A549 (cell line): ENCODE measurements at regions not wholly inside any gene's neighbourhood (a gene's known extent, or its start where the extent isn't known, plus 50 kb on each side); places are given as distances from the start of the nearest gene placed in this dataset.
"Not testable (repeated sequence)": the region's sequence is repeated elsewhere in the genome, so short reads cannot be mapped to it uniquely, and the experiment has no call there.

Experiments used
- ATAC-seq, 2 experiments: fragments of 200-7000 bp in 1 of 2; fragments of >200 bp in 1 of 2; cut with Nextera tagmentation in 1 of 2; cut with Tn5 transposase in 1 of 2; 3 replicates each; pipeline versions ENCODE4 v1.8.0 to v1.9.1; 2018 to 2020; ENCODE audit warnings: mild to moderate bottlenecking in 1 of 2, moderate library complexity in 1 of 2
- CTCF ChIA-PET: fragments of 300-600 bp; sonication (Branson Sonifier 250); formaldehyde crosslinking; extraction: SDS; loops from one replicate; lab custom pipeline; 2021; ENCODE audit warnings: antibody characterized with exemption, inconsistent platforms; lab: Yijun Ruan, JAX
- POLR2A ChIA-PET: fragments of 350-600 bp; formaldehyde crosslinking; extraction: SDS; loops from one replicate; lab custom pipeline; 2021; ENCODE audit warnings: antibody characterized with exemption, inconsistent platforms; lab: Yijun Ruan, JAX
- DNase-seq, 2 experiments: peaks; one replicate each; pipeline versions ENCODE4 v3.0.0 to v3.0.0-alpha.2; 2011 to 2016; ENCODE audit warnings: low read depth in 1 of 2, low spot score in 1 of 2
- FAIRE-seq: peaks from 2 replicates; lab custom pipeline; 2011; peaks lifted over from hg19 to GRCh38; lab: Jason Lieb, UNC
- H3K27ac ChIP-seq, 2 experiments: fragments of >200 bp; sonication (Bioruptor Twin); formaldehyde crosslinking; 3 replicates each; pipeline ENCODE4 v1.5.1; 2016 to 2017
- H3K4me1 ChIP-seq: fragments of >200 bp; sonication (Bioruptor Twin); formaldehyde crosslinking; 3 replicates; pipeline ENCODE4 v1.6.1; 2016
- H3K4me2 ChIP-seq: fragments of >200 bp; sonication (Bioruptor Twin); formaldehyde crosslinking; 3 replicates; pipeline ENCODE4 v1.6.1; 2016
- H3K4me3 ChIP-seq: fragments of >200 bp; sonication (Bioruptor Twin); formaldehyde crosslinking; 3 replicates; pipeline ENCODE4 v1.5.1; 2016
- H3K9me3 ChIP-seq: fragments of >200 bp; sonication (Bioruptor Twin); formaldehyde crosslinking; 3 replicates; pipeline ENCODE4 v1.6.1; 2016
- CHD2 ChIP-seq: fragments of 150-350 bp; IDR thresholded peaks from 2 replicates; pipeline ENCODE4 v1.6.1; 2014; ENCODE audit warnings: low read length; ENCODE audit not compliant: partially characterized antibody
- CHD4 ChIP-seq: fragments of 200-600 bp; sonication (generic); IDR thresholded peaks from 2 replicates; pipeline ENCODE4 v1.6.1; 2016; ENCODE audit warnings: antibody characterized with exemption, mild to moderate bottlenecking, borderline replicate concordance
- EHF ChIP-seq: fragments of 250-450 bp; sonication (Bioruptor Pico); IDR thresholded peaks from 2 replicates; pipeline ENCODE4 v1.5.0; 2020; ENCODE audit warnings: mild to moderate bottlenecking
- FOSB ChIP-seq: fragments of 250-450 bp; sonication (Bioruptor Pico); IDR thresholded peaks from 2 replicates; pipeline ENCODE4 v1.5.0; 2020; ENCODE audit warnings: mild to moderate bottlenecking, moderate library complexity
- HDAC2 ChIP-seq: fragments of 200-600 bp; sonication (generic); IDR thresholded peaks from 2 replicates; pipeline ENCODE4 v1.6.1; 2016
- HMGXB4 ChIP-seq: fragments of 250-450 bp; sonication (Bioruptor Pico); IDR thresholded peaks from 2 replicates; pipeline ENCODE4 v1.5.0; 2021; ENCODE audit warnings: mild to moderate bottlenecking, moderate library complexity, borderline replicate concordance
- HOXB13 ChIP-seq: fragments of 250-450 bp; sonication (Bioruptor Pico); IDR thresholded peaks from 2 replicates; pipeline ENCODE4 v1.5.0; 2020; ENCODE audit warnings: low read depth, mild to moderate bottlenecking, moderate library complexity
- JUN ChIP-seq, 2 experiments: fragments of >200 bp; sonication (Bioruptor Twin); formaldehyde crosslinking; IDR thresholded peaks; 2 replicates in 1 of 2; 3 replicates in 1 of 2; pipeline ENCODE4 v1.6.1; 2016 to 2017
- JUNB ChIP-seq: fragments of >200 bp; sonication (Bioruptor Twin); formaldehyde crosslinking; IDR thresholded peaks from 2 replicates; pipeline ENCODE4 v1.6.1; 2016
- MAFK ChIP-seq: fragments of 450-650 bp; IDR thresholded peaks from 2 replicates; pipeline ENCODE4 v1.6.1; 2014; ENCODE audit not compliant: partially characterized antibody
- NPAS2 ChIP-seq: fragments of 250-450 bp; sonication (Bioruptor Pico); IDR thresholded peaks from 2 replicates; pipeline ENCODE4 v1.8.0; 2022; ENCODE audit warnings: mild to moderate bottlenecking, moderate library complexity, borderline replicate concordance
- NR3C1 ChIP-seq: fragments of >200 bp; sonication (Bioruptor Twin); formaldehyde crosslinking; IDR thresholded peaks from 3 replicates; pipeline ENCODE4 v1.6.1; 2017
- RCOR1 ChIP-seq: fragments of 150-350 bp; IDR thresholded peaks from 2 replicates; pipeline ENCODE4 v1.6.1; 2014; ENCODE audit warnings: antibody characterized with exemption, low read length, low read depth
- WGBS: methylation state at CpG from one replicate; pipeline ENCODE4 v1.1.6; 2017; ENCODE audit errors: missing lambda C conversion rate; 5-methylcytosine and 5-hydroxymethylcytosine counted together
- TF ChIP-seq, protein P1 (sequence below): fragments of 200-600 bp; sonication (generic); IDR thresholded peaks from 2 replicates; pipeline ENCODE4 v1.6.1; 2016; ENCODE audit warnings: antibody characterized with exemption, mild to moderate bottlenecking, moderate library complexity
- TF ChIP-seq, protein P2 (sequence below): IDR thresholded peaks from 2 replicates; pipeline ENCODE4 v1.6.1; 2012; ENCODE audit warnings: low read depth, borderline replicate concordance

DNA sequence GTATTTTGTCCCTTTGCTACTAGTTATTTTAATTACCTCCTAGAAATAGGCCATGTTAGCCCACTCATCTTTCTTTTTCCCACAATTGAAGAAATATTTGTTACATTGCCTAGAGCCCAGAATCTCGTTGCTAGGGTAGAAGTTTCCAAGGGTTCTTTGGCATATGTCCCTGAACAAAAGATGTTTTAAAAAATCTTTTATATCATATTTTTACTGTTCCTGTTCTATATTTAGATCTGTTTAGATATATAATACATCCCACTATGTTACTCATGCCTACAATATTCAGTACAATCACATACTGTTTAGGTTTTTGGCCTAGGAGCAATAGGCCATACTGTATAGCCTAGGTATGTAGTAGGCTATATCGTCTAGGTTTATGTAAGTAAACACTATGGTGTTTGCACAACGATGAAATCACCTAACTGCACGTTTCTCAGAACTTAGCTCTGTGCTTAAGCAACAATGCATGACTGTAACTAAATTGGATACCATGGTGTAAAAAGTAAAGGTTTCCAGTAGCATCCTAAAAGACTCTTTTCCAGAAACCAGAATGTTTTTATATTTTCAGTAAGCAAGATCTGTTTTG, 236.0 kb upstream of the SLIT2 start:
- no peak for FAIRE-seq
- no peak for TF ChIP-seq HOXB13 (CRISPR knock-in tag)
- TF ChIP-seq EHF (CRISPR knock-in tag) = no peak
- TF ChIP-seq, protein P1, sequence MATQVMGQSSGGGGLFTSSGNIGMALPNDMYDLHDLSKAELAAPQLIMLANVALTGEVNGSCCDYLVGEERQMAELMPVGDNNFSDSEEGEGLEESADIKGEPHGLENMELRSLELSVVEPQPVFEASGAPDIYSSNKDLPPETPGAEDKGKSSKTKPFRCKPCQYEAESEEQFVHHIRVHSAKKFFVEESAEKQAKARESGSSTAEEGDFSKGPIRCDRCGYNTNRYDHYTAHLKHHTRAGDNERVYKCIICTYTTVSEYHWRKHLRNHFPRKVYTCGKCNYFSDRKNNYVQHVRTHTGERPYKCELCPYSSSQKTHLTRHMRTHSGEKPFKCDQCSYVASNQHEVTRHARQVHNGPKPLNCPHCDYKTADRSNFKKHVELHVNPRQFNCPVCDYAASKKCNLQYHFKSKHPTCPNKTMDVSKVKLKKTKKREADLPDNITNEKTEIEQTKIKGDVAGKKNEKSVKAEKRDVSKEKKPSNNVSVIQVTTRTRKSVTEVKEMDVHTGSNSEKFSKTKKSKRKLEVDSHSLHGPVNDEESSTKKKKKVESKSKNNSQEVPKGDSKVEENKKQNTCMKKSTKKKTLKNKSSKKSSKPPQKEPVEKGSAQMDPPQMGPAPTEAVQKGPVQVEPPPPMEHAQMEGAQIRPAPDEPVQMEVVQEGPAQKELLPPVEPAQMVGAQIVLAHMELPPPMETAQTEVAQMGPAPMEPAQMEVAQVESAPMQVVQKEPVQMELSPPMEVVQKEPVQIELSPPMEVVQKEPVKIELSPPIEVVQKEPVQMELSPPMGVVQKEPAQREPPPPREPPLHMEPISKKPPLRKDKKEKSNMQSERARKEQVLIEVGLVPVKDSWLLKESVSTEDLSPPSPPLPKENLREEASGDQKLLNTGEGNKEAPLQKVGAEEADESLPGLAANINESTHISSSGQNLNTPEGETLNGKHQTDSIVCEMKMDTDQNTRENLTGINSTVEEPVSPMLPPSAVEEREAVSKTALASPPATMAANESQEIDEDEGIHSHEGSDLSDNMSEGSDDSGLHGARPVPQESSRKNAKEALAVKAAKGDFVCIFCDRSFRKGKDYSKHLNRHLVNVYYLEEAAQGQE = no peak
- no peak for TF ChIP-seq FOSB
- TF ChIP-seq, protein P2, sequence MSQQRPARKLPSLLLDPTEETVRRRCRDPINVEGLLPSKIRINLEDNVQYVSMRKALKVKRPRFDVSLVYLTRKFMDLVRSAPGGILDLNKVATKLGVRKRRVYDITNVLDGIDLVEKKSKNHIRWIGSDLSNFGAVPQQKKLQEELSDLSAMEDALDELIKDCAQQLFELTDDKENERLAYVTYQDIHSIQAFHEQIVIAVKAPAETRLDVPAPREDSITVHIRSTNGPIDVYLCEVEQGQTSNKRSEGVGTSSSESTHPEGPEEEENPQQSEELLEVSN = no peak
- no peak for TF ChIP-seq HDAC2
- TF ChIP-seq JUN (IDR thresholded peaks at IDR 0.05) = no peak
- TF ChIP-seq HMGXB4 (CRISPR knock-in tag) = no peak
- no peak for TF ChIP-seq NR3C1
- no peak for TF ChIP-seq NPAS2 (CRISPR knock-in tag)
- TF ChIP-seq MAFK = no peak
- TF ChIP-seq JUNB = no peak
- no peak for TF ChIP-seq CHD4
- no peak for TF ChIP-seq RCOR1
- TF ChIP-seq CHD2 = no peak
- TF ChIP-seq, all 56 proteins: peak for 0
- Histone ChIP-seq H3K27ac (no peak overlapping the region), H3K4me3 (no peak overlapping the region), H3K9me3 (no peaks in the 10 kb centered on the region), H3K4me2 (no peak overlapping the region), H3K4me1 (no peaks in the 10 kb centered on the region)
- DNase-seq (no peak), ATAC-seq (no peak)
- CTCF ChIA-PET = no interaction called here
- WGBS = 2% methylated on average over 4 of the region's 4 CpGs
- POLR2A ChIA-PET = no interaction called here

- ATAC-seq, CTCF ChIA-PET, H3K9me3 ChIP-seq, H3K4me3 ChIP-seq, DNase-seq, H3K27ac ChIP-seq, POLR2A ChIA-PET, H3K4me2 ChIP-seq, FAIRE-seq, H3K4me1 ChIP-seq: not testable (repeated sequence)
- 54% methylated on average over 16 of the region's 52 CpGs for WGBS
These were observed 247.7 kb upstream of the SLIT2 start for GRCh38 chr4:20003836-20004558.

DNA sequence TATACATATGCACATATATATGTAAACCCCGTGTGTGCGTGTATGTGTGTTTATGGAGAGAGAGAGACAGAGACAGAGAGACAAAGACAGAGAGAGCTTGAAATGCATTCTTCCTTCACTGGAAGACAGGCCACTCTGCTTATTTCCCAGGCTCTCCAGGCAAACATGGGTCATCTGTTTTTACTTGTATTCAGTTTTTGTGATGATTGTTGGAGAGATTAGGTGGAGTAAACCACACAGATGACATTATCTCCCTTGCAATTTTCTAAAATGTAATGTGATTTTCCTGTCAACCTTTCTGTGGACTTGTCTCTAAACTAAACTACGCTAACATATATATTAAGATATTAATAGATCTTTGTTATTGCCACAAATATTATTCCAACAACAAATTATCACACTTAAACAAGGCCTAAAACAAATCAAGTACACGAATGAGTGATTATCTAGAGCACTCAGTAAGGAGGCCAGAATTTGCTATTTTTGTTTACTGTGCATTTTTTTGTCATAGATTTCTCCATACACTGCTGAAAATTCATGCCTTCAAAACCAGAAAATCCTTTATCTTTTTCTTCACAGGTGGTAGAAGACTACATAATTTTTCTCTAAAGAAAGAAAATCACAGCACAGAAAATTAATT, 251.8 kb upstream of the SLIT2 start:
- CTCF ChIA-PET = no interaction called here
- POLR2A ChIA-PET = no interaction called here
- H3K4me3 ChIP-seq = no peak overlapping the region
- WGBS = 22% methylated on average over 4 of the region's 4 CpGs
- no peak for TF ChIP-seq FOSB
- peak; percentile 23 for TF ChIP-seq MAFK
- FAIRE-seq (no peak), DNase-seq (no peak), ATAC-seq (no peak)
- H3K9me3 ChIP-seq = no peaks in the 10 kb centered on the region
- no peak overlapping the region for H3K4me2 ChIP-seq
- H3K4me1 ChIP-seq = no peaks in the 10 kb centered on the region
- no peak overlapping the region for H3K27ac ChIP-seq
